Central memory CD4-positive, alpha-beta T cell (primary cell): ENCODE measurements at regions not wholly inside any gene's neighbourhood (a gene's known extent, or its start where the extent isn't known, plus 50 kb on each side); places are given as distances from the start of the nearest gene placed in this dataset.
"Not testable (repeated sequence)": the region's sequence is repeated elsewhere in the genome, so short reads cannot be mapped to it uniquely, and the experiment has no call there.

Experiments
- DNase-seq: peaks from one replicate; pipeline ENCODE4 v3.0.0; 2022

- DNase-seq = no peak
These were observed 266.4 kb upstream of the USP15 start for GRCh38 chr12:61993734-61994345.

GRCh38 chr12:61996717-61997116 lies 263.5 kb upstream of the USP15 start:
- DNase-seq = no peak

GRCh38 chr12:61998791-61999190 lies 261.4 kb upstream of the USP15 start:
- DNase-seq = no peak

- DNase-seq = no peak
These were observed 260.9 kb upstream of the USP15 start for GRCh38 chr12:61999311-61999710.

GRCh38 chr12:62001424-62001823 lies 258.8 kb upstream of the USP15 start:
- DNase-seq = no peak

- no peak for DNase-seq
These were observed 257.0 kb upstream of the USP15 start for GRCh38 chr12:62003226-62003625.

GRCh38 chr12:62003701-62004100 lies 256.5 kb upstream of the USP15 start:
- no peak for DNase-seq

- no peak for DNase-seq
These were observed 254.6 kb upstream of the USP15 start for GRCh38 chr12:62005615-62006014.

GRCh38 chr12:62006076-62006732 lies 254.0 kb upstream of the USP15 start:
- DNase-seq = no peak

- DNase-seq = no peak
These were observed 251.5 kb upstream of the USP15 start for GRCh38 chr12:62008703-62009102.

- no peak for DNase-seq
These were observed 250.8 kb upstream of the USP15 start for GRCh38 chr12:62009445-62009844.

- not testable (repeated sequence) for DNase-seq
These were observed 249.8 kb upstream of the USP15 start for GRCh38 chr12:62010331-62010906.

GRCh38 chr12:62010973-62011372 lies 249.2 kb upstream of the USP15 start:
- not testable (repeated sequence) for DNase-seq

GRCh38 chr12:62014330-62014729 lies 245.9 kb upstream of the USP15 start:
- DNase-seq = no peak

- no peak for DNase-seq
These were observed 244.2 kb upstream of the USP15 start for GRCh38 chr12:62016021-62016420.

GRCh38 chr12:62021808-62022207 lies 238.4 kb upstream of the USP15 start:
- DNase-seq = no peak

- DNase-seq = no peak
These were observed 231.7 kb upstream of the USP15 start for GRCh38 chr12:62028536-62028935.

- DNase-seq = no peak
These were observed 227.3 kb upstream of the USP15 start for GRCh38 chr12:62032870-62033269.

GRCh38 chr12:62044450-62045135 lies 215.6 kb upstream of the USP15 start:
- DNase-seq = no peak

GRCh38 chr12:62045211-62045610 lies 215.0 kb upstream of the USP15 start:
- no peak for DNase-seq

GRCh38 chr12:62050785-62051184 lies 209.4 kb upstream of the USP15 start:
- no peak for DNase-seq

- DNase-seq = no peak
These were observed 190.2 kb upstream of the USP15 start for GRCh38 chr12:62069976-62070375.

GRCh38 chr12:62073236-62073635 lies 187.0 kb upstream of the USP15 start:
- not testable (repeated sequence) for DNase-seq

GRCh38 chr12:62075870-62076269 lies 184.3 kb upstream of the USP15 start:
- DNase-seq = no peak
